ENCODE measurements at regions not wholly inside any gene's neighbourhood (a gene's known extent, or its start where the extent isn't known, plus 50 kb on each side); places are given as distances from the start of the nearest gene placed in this dataset.

GRCh38 chr2:198401644-198402043, 597.3 kb downstream of the PLCL1 start:
- 80% methylated on average over 1 of the region's 1 CpG; no CpG with 5 or more reads in 1 of the 2 experiments for WGBS, 2 experiments (ENCODE audit: insufficient coverage in 1 of 2, insufficient read length in 1 of 2)
- Mint-ChIP-seq H3K9me3 (no peaks in the 10 kb centered on the region), H3K27me3 (ENCODE audit: insufficient read depth) (no peaks in the 10 kb centered on the region), H3K27ac (no peak overlapping the region), H3K4me1 (peaks cover 6% of the 10 kb centered on the region), H3K4me3 (no peak overlapping the region), H3K36me3 (ENCODE audit: low read depth) (no peaks in the 10 kb centered on the region)
- H3K9ac ChIP-seq (ENCODE audit: extremely low read depth, low read length, poor library complexity, severe bottlenecking), result no peak overlapping the region
- H3K36me3 ChIP-seq (ENCODE audit: control insufficient read depth, insufficient read depth, low read length), result no peaks in the 10 kb centered on the region
- no peaks in the 10 kb centered on the region for H3K9me3 ChIP-seq (ENCODE audit: control insufficient read depth, low read length)
- H3K4me1 ChIP-seq (ENCODE audit: control insufficient read depth, insufficient read depth, low read length), result no peaks in the 10 kb centered on the region
- no peak overlapping the region for H3K27ac ChIP-seq (ENCODE audit: low read depth, low read length)
- H3K27me3 ChIP-seq (ENCODE audit: control insufficient read depth, insufficient read depth, low read length, poor library complexity, severe bottlenecking), result peaks cover 10% of the 10 kb centered on the region
- DNase-seq, result no peak
- TF ChIP-seq, protein P1, sequence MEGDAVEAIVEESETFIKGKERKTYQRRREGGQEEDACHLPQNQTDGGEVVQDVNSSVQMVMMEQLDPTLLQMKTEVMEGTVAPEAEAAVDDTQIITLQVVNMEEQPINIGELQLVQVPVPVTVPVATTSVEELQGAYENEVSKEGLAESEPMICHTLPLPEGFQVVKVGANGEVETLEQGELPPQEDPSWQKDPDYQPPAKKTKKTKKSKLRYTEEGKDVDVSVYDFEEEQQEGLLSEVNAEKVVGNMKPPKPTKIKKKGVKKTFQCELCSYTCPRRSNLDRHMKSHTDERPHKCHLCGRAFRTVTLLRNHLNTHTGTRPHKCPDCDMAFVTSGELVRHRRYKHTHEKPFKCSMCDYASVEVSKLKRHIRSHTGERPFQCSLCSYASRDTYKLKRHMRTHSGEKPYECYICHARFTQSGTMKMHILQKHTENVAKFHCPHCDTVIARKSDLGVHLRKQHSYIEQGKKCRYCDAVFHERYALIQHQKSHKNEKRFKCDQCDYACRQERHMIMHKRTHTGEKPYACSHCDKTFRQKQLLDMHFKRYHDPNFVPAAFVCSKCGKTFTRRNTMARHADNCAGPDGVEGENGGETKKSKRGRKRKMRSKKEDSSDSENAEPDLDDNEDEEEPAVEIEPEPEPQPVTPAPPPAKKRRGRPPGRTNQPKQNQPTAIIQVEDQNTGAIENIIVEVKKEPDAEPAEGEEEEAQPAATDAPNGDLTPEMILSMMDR (conservative IDR thresholded peaks at IDR 0.05), result no peak
- no peak overlapping the region for H3K4me3 ChIP-seq (ENCODE audit: low read length)

GRCh38 chr2:198400999-198401398, 596.6 kb downstream of the PLCL1 start:
- WGBS, 2 experiments (ENCODE audit: insufficient coverage in 1 of 2, insufficient read length in 1 of 2), result 60 to 73% methylated on average over 4 to 5 of the region's 5 CpGs

DNA sequence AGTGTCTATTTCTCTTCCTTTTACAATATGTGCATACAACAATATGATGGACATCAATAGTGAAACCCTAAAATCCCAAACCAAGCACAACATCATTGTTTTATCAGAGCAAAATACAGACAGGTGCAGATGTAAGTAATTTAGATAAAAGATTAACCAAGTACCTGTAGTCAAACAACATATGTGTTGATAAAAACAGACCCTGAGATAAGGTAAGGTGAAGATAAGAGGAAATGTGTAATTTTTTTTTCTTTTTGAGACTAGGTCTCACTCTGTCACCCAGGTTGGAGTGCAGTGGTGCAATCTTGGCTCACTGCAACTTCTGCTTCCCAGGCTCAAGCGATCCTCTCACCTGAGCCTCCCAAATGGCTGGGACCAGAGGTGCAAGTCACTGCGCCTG, 589.8 kb downstream of the PLCL1 start:
- H3K4me1 Mint-ChIP-seq, result no peaks in the 10 kb centered on the region
- H3K27ac Mint-ChIP-seq, result no peak overlapping the region
- Histone ChIP-seq H3K9me3 (ENCODE audit: control insufficient read depth, low read length) (no peaks in the 10 kb centered on the region), H3K9ac (ENCODE audit: extremely low read depth, low read length, poor library complexity, severe bottlenecking) (no peak overlapping the region), H3K27ac (ENCODE audit: low read depth, low read length) (no peak overlapping the region), H3K4me1 (ENCODE audit: control insufficient read depth, insufficient read depth, low read length) (no peaks in the 10 kb centered on the region), H3K36me3 (ENCODE audit: control insufficient read depth, insufficient read depth, low read length) (no peaks in the 10 kb centered on the region), H3K27me3 (ENCODE audit: control insufficient read depth, insufficient read depth, low read length, poor library complexity, severe bottlenecking) (peaks cover 14% of the 10 kb centered on the region), H3K4me3 (ENCODE audit: low read length) (no peak overlapping the region)
- DNase-seq, result no peak
- no peak overlapping the region for H3K4me3 Mint-ChIP-seq
- TF ChIP-seq, protein P1 (conservative IDR thresholded peaks at IDR 0.05), result no peak
- WGBS, 2 experiments (ENCODE audit: insufficient coverage in 1 of 2, insufficient read length in 1 of 2), result 97 to 100% methylated on average over 1 to 2 of the region's 2 CpGs
- H3K36me3 Mint-ChIP-seq (ENCODE audit: low read depth), result no peaks in the 10 kb centered on the region
- no peaks in the 10 kb centered on the region for H3K9me3 Mint-ChIP-seq
- no peaks in the 10 kb centered on the region for H3K27me3 Mint-ChIP-seq (ENCODE audit: insufficient read depth)

More at GRCh38 chr2:198400999-198401398, 596.6 kb downstream of the PLCL1 start:
- no peaks in the 10 kb centered on the region for H3K9me3 ChIP-seq (ENCODE audit: control insufficient read depth, low read length)
- Mint-ChIP-seq H3K4me1 (peaks cover 6% of the 10 kb centered on the region), H3K9me3 (no peaks in the 10 kb centered on the region), H3K4me3 (no peak overlapping the region), H3K36me3 (ENCODE audit: low read depth) (no peaks in the 10 kb centered on the region), H3K27me3 (ENCODE audit: insufficient read depth) (no peaks in the 10 kb centered on the region), H3K27ac (no peak overlapping the region)
- TF ChIP-seq, protein P1 (conservative IDR thresholded peaks at IDR 0.05), result no peak
- no peak overlapping the region for H3K9ac ChIP-seq (ENCODE audit: extremely low read depth, low read length, poor library complexity, severe bottlenecking)
- H3K4me1 ChIP-seq (ENCODE audit: control insufficient read depth, insufficient read depth, low read length), result no peaks in the 10 kb centered on the region
- no peak overlapping the region for H3K4me3 ChIP-seq (ENCODE audit: low read length)
- no peak for DNase-seq
- H3K27ac ChIP-seq (ENCODE audit: low read depth, low read length), result no peak overlapping the region
- no peaks in the 10 kb centered on the region for H3K36me3 ChIP-seq (ENCODE audit: control insufficient read depth, insufficient read depth, low read length)
- peaks cover 15% of the 10 kb centered on the region for H3K27me3 ChIP-seq (ENCODE audit: control insufficient read depth, insufficient read depth, low read length, poor library complexity, severe bottlenecking)

All from endodermal cell (in vitro differentiated cells).